ENCODE measurements at regions not wholly inside any gene's neighbourhood (a gene's known extent, or its start where the extent isn't known, plus 50 kb on each side); places are given as distances from the start of the nearest gene placed in this dataset.

GRCh38 chr1:106768501-106768900 lies 288.0 kb upstream of the PRMT6 start:
- H3K9me3 ChIP-seq (replicated peaks; ENCODE audit: control insufficient read depth, insufficient read depth, low read length): no peaks in the 10 kb centered on the region
- H4K20me1 ChIP-seq (ENCODE audit: control insufficient read depth, insufficient read depth): no peaks in the 10 kb centered on the region
- no peak overlapping the region for H3K9ac ChIP-seq (ENCODE audit: control insufficient read depth, insufficient read depth, low read length)
- BruUV-seq (replicated peaks): no TSS peak
- FAIRE-seq (no peak), ATAC-seq (no peak), DNase-seq (ENCODE audit: low read depth, low spot score) (no peak)
- TF ChIP-seq EGR1 (IDR thresholded peaks at IDR 0.05; ENCODE audit: borderline replicate concordance in 1 of 2, low read depth in 2 of 2, low read length in 2 of 2): no peak
- TF ChIP-seq ZBED1 (IDR thresholded peaks at IDR 0.05; ENCODE audit: borderline replicate concordance): no peak
- TF ChIP-seq KDM1A (IDR thresholded peaks at IDR 0.05; ENCODE audit: borderline replicate concordance): no peak
- no peak for TF ChIP-seq BMI1 (IDR thresholded peaks at IDR 0.05; ENCODE audit: borderline replicate concordance)
- no peak for TF ChIP-seq MTA2 (IDR thresholded peaks at IDR 0.05; ENCODE audit: low read depth)
- TF ChIP-seq ZNF207 (IDR thresholded peaks at IDR 0.05; ENCODE audit: borderline replicate concordance): no peak
- TF ChIP-seq ATF7 (IDR thresholded peaks at IDR 0.05; ENCODE audit: low read depth): no peak
- TF ChIP-seq CEBPB (IDR thresholded peaks at IDR 0.05; ENCODE audit: borderline replicate concordance in 1 of 2, low read depth in 2 of 2, low read length in 2 of 2): no peak
- WGBS (ENCODE audit: insufficient coverage, insufficient replicate concordance, low lambda C conversion rate, missing lambda C conversion rate): 0% methylated on average over 2 of the region's 2 CpGs
- H3K27ac ChIP-seq (ENCODE audit: control insufficient read depth, insufficient read depth): no peak overlapping the region
- in situ Hi-C loops (cut with MboI) (no loop called here), intact Hi-C loops (cut with micrococcal nuclease; ENCODE audit: unreplicated experiment) (no loop called here)
- H3K27me3 ChIP-seq (replicated peaks in 1 of 2; ENCODE audit: control insufficient read depth in 2 of 2, insufficient read depth in 2 of 2, low read length in 1 of 2): no peaks in the 10 kb centered on the region
- H2AFZ ChIP-seq (ENCODE audit: control insufficient read depth, low read depth, low read length): no peak overlapping the region
- no peak overlapping the region for H3K4me2 ChIP-seq (ENCODE audit: control insufficient read depth, insufficient read depth)
- no peaks in the 10 kb centered on the region for H3K36me3 ChIP-seq (ENCODE audit: control insufficient read depth in 2 of 2, insufficient read depth in 2 of 2, low read length in 1 of 2)
- SMC1A ChIA-PET (ENCODE audit: uncharacterized antibody, unreplicated experiment): interaction anchor here (0.7 to 1.0 kb wide), 2 partner anchors 11 to 19 kb away, joined by 3 read pairs; no protein-coding TSS in a partner anchor
- CTCF ChIA-PET: no interaction called here
- RAD21 ChIA-PET (ENCODE audit: unreplicated experiment): no interaction called here
- H3K4me3 ChIP-seq: no peak overlapping the region
- H3K4me1 ChIP-seq (ENCODE audit: control insufficient read depth, insufficient read depth, low read length): no peaks in the 10 kb centered on the region
- H3K79me2 ChIP-seq (ENCODE audit: control insufficient read depth, insufficient read depth, low read length): no peaks in the 10 kb centered on the region
- POLR2A ChIA-PET: no interaction called here

DNA sequence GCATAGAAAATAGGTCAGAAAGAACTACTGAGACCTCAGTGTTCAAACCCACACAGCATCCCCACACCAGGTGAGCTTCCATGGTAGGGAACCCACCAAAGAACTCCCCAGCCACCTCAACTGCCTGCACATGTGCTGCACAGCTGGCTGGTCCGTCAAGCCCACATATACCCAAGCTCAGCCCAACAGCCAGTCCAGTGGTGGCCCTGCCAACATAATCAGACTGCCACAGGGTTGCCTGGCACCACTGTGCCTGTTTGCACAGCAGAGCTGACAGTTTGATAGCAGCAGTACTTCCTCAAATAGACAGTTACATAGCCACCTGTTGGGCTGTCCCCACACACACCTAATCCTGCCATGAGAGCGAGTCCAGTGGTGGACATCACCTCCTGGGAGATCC lies 283.3 kb upstream of the PRMT6 start:
- no peaks in the 10 kb centered on the region for H3K27me3 ChIP-seq (replicated peaks in 1 of 2; ENCODE audit: control insufficient read depth in 2 of 2, insufficient read depth in 2 of 2, low read length in 1 of 2)
- DNase-seq (ENCODE audit: low read depth, low spot score): no peak
- no peaks in the 10 kb centered on the region for H3K79me2 ChIP-seq (ENCODE audit: control insufficient read depth, insufficient read depth, low read length)
- no peak overlapping the region for H3K4me3 ChIP-seq
- intact Hi-C loops (cut with micrococcal nuclease; ENCODE audit: unreplicated experiment): no loop called here
- CTCF ChIA-PET: no interaction called here
- H3K9me3 ChIP-seq (replicated peaks; ENCODE audit: control insufficient read depth, insufficient read depth, low read length): no peaks in the 10 kb centered on the region
- in situ Hi-C loops (cut with MboI): no loop called here
- POLR2A ChIA-PET: no interaction called here
- RAD21 ChIA-PET (ENCODE audit: unreplicated experiment): no interaction called here
- H3K4me1 ChIP-seq (ENCODE audit: control insufficient read depth, insufficient read depth, low read length): no peaks in the 10 kb centered on the region
- H3K4me2 ChIP-seq (ENCODE audit: control insufficient read depth, insufficient read depth): no peak overlapping the region
- H2AFZ ChIP-seq (ENCODE audit: control insufficient read depth, low read depth, low read length): no peak overlapping the region
- no peak for ATAC-seq
- no peak overlapping the region for H3K27ac ChIP-seq (ENCODE audit: control insufficient read depth, insufficient read depth)
- no peaks in the 10 kb centered on the region for H4K20me1 ChIP-seq (ENCODE audit: control insufficient read depth, insufficient read depth)
- no peaks in the 10 kb centered on the region for H3K36me3 ChIP-seq (ENCODE audit: control insufficient read depth in 2 of 2, insufficient read depth in 2 of 2, low read length in 1 of 2)
- BruUV-seq (replicated peaks): no TSS peak
- SMC1A ChIA-PET (ENCODE audit: uncharacterized antibody, unreplicated experiment): no interaction called here
- 0% methylated on average over 2 of the region's 2 CpGs for WGBS (ENCODE audit: insufficient coverage, insufficient replicate concordance, low lambda C conversion rate, missing lambda C conversion rate)
- no peak overlapping the region for H3K9ac ChIP-seq (ENCODE audit: control insufficient read depth, insufficient read depth, low read length)
- no peak for FAIRE-seq
- TF ChIP-seq ZNF24 (IDR thresholded peaks at IDR 0.05): no peak
- TF ChIP-seq ATF7 (IDR thresholded peaks at IDR 0.05; ENCODE audit: low read depth): no peak
- TF ChIP-seq, protein P1, sequence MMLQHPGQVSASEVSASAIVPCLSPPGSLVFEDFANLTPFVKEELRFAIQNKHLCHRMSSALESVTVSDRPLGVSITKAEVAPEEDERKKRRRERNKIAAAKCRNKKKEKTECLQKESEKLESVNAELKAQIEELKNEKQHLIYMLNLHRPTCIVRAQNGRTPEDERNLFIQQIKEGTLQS (IDR thresholded peaks at IDR 0.05; ENCODE audit: borderline replicate concordance, extremely low read depth, low read depth, low read length): no peak
- no peak for TF ChIP-seq ZNF592 (IDR thresholded peaks at IDR 0.05)
- no peak for TF ChIP-seq MLLT1 (IDR thresholded peaks at IDR 0.05)
- no peak for TF ChIP-seq SMAD1 (IDR thresholded peaks at IDR 0.05; ENCODE audit: low read depth, partially characterized antibody)
- TF ChIP-seq PAX8 (IDR thresholded peaks at IDR 0.05): no peak

All from GM12878 (cell line).